Stimulated activated CD4-positive, alpha-beta T cell treated with anti-CD3 and anti-CD28 coated beads, Interleukin-1b, Interleukin-23, amount 100 ng/mL, for 48 hours (primary cell): ENCODE measurements at regions not wholly inside any gene's neighbourhood (a gene's known extent, or its start where the extent isn't known, plus 50 kb on each side); places are given as distances from the start of the nearest gene placed in this dataset.

ENCODE experiments used
- DNase-seq: peaks from one replicate; pipeline ENCODE4 v3.0.0-alpha.2; 2020

DNA sequence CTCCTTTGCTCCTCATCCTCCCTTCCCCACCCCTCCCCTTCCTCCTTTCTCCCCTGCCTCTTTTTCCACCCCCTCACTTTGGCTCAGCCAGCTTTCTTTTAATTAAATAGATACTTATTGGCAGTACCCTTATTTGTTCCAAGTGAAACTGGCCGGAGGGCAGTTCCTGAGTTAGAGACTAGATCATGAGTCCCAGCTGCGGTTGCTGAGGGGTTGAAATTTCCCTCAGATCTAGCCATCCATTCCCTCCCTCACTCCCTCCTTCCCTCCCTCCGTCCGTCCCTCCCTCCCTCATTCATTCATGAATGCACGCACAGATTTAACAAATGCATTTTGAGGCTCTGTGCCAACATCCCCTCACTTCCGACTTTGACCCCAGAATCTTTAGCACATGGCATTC is 519.2 kb upstream of the EEF2KMT start:
- DNase-seq, result no peak

DNA sequence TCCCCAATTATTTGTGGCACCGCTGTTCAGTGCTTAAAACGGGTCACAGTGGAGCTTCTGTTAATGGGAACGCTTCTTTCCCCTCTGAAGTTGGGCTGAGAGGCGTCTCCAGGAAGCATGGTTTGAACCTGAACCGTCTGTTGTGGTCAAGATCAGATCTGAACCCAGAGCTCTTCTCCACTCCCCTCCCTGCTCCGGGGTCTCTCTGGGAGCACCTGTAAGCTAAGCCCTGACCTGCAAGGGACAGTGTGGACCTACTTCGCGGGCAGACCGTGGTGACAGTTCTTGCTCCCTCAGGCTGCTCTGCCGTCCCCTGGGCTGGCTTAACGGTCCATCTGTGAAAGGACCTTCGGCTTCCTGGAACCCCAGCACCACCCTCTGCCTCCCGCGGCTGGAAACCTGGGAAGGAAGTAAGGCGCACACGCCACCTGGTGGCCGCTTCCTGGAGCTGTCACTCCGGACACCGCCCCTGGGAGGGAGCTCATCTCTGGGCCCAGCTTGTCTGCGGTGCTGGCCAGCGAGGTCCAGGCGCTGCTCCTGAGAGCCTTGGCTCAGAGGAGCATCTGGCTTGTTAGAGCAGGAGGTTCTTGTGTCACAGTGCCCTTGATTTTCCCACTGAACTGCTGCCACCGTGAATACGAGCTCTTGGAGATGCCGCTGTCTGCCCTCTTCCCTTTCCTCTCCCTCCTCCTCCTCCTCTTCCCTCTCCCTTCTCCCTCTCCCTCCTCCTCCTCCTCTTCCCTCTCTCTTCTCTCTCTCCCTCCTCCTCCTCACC is 518.5 kb upstream of the EEF2KMT start:
- DNase-seq, result peak; percentile 29

DNA sequence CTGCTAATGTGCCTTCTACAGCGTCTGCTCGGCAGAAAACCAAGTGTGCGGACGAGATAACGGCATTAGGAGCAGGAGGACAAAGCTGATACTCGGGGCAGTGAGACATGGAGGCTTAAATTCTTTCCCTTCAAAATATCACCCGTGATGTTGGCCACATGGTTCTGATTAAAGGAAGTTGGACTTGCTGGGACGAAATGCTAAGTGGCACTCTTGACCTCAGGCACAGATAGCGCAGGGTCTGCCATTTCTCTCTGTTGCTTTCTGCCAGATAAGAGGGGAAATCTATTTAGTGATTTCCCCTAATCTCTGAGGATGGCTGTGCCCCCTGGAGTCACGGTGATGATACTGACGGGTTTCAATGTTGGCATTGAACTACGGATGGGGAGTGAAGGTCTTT is 509.6 kb upstream of the EEF2KMT start:
- no peak for DNase-seq

DNA sequence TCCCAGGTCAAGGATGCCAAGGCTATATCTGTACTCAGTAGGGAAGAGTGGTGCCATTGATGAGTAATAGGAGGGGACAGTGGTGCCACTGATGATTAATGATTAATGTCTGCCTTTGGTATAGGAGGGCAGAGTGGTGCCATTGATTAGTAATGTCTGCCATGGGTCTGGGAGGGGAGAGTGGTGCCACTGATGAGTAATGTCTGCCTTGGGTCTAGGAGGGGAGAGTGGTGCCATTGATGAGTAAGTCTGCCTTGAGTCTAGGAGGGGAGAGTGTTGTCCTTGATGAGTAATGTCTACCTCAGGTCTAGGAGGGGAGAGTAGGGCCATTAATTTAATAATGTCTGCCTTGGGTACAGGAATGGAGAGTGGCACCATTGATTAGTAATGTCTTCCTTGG is 507.8 kb upstream of the EEF2KMT start:
- no peak for DNase-seq

DNA sequence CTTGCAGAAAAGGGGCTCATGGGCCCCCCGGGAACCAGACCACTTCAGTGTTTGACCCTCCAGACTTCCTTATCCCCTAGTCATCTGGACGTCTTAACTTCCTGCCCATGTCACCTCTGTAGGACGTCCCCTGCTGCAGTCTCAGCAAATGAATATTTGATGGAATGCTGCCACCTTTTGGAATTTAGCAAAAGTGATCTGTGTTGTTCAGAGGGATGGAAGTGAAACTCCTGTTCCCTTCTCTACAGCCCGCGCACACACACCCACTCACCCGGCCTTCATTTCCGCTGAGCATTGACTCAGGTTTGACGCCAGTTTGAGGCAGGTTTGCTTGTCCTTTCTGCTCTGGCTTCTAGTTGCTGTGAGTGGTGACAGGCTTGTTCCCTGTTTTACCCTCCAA is 507.2 kb upstream of the EEF2KMT start:
- DNase-seq, result no peak

DNA sequence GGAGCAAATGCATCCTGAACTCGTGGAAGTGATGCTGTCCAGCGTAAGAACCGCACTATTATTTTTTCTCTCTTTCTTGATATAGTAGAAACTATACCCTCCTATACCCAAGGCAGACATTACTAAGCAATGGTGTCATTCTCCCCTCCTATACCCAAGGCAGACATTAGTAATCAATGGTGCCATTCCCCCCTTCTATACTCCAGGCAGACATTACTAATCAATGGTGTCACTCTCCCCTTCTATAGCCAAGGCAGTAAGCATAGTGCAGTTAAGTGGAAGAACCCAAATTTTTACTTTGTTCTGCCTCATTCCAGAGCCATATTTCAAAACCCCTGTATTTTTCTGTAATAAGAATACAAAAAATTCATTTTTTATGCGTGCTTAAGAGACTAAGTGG is 506.2 kb upstream of the EEF2KMT start:
- DNase-seq, result no peak

DNA sequence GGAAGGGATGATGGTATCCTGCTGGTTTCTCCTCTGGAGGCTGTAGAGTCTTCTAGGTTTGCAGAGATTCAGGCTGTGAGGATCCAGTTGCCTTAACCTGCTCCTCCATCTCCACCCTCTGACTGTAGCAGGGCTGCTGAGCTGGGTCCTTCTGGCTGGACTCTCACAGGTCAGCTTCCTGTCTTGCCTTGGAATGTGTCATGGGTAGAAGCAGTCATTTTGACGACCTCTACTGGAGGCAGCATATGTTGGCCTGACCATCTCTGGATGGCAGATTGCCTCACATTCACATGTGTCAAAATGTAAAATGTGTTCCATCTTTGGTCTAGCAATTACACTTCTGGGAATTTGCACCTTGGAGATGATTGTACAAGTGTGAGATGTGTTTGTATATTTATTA is 504.4 kb upstream of the EEF2KMT start:
- DNase-seq, result no peak

DNA sequence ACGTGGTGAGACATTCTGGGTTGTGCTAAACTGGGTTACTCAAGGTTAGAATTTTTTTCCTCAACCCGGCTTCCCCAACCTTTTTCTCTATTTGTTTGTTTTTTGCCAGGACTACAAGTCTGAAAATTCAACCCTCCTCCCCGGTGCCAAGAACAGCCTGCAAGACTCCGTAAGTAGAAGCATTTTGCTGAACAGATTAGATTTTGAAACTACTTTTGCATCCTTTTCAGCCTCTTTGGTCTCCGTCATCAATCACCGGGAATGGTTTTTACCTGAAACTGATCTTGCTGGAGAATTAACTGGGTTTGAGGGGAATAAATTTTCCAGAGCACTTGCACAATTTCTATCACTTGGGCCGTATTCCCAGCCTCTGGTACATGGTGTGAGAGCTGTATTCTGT is 501.2 kb upstream of the EEF2KMT start:
- no peak for DNase-seq

DNA sequence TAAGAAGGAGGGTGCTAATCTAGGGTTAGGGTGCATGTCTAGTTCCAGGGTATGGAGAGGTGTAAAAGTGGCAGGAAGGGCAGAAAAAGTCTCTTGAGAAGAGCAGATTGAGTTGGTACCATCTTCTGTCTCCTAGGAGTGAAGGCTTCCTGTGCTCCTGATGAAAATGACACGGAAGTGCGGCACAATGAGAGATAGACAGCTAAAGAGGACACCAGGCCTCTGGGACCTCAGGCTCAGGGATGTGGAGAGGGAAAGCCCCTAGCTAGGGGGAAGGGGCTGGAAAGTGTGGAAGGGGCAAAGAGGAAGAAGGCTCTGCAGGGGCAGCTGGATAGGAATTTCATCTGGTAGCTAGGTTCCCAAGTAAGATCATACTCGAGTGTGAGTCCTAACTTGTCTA is 498.3 kb upstream of the EEF2KMT start:
- DNase-seq, result no peak

DNA sequence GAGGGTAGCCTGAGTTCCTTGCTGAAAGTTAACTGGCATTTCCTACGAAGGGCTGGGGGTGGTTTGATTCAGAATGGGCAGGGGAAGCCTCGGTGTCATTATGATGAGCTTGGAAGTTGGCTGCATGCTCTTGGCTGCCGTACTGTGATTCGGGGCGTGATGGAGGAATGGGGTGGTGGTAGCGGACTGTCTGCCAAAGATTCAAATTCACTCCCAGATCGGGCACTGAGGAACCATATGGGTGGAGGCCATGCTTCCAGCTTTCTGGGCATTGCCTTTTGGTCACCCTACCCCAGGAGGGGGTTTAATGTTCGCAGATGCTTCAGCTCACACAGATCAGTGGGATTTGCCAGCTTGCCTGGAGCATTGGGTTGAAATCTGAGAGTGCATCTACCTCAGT is 492.8 kb upstream of the EEF2KMT start:
- no peak for DNase-seq

DNA sequence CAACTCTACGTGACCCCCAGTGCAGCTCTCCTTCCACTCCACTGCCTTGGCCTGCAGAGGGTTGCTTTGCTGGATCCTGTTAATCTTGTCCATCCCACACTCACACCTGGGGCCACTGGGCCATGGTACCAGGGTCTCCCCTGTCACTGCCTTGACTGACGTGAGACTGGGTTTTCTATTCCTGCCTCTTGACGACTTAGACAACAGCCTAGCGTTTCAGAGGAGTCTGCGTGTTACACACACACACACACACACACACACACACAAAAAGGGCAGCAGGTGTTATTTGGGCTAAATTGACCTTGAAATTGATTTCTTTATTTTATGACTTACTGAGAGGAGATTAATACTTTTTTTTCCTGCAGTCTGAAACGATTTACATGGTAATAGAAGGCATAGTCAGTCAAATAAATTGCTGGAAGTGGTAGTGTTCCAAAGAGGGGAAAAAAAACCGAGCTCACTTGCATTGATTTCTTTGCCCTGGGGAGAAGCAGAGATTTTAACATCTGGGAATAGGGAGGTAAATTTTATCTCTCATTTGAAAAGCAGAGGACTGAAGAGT is 492.3 kb upstream of the EEF2KMT start:
- no peak for DNase-seq

DNA sequence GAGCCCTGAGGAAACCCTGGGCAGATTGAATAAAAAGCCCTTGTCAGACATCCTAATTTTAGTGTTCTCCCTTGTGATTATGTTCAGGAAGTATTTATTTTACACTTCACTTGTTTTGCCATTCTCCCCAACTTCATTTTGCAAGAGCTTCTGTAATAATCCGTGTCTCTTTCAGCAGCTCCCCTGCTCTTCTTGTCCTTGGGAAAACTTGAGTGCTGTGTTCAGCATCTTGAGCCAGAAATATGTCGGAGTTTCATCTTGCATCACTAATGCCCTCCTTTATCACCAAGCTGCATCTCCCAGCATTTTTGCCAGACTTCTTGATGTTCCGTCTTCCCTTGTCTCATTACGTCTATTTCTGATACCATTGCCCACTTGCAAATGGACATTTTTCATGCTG is 486.5 kb upstream of the EEF2KMT start:
- DNase-seq, result no peak

DNA sequence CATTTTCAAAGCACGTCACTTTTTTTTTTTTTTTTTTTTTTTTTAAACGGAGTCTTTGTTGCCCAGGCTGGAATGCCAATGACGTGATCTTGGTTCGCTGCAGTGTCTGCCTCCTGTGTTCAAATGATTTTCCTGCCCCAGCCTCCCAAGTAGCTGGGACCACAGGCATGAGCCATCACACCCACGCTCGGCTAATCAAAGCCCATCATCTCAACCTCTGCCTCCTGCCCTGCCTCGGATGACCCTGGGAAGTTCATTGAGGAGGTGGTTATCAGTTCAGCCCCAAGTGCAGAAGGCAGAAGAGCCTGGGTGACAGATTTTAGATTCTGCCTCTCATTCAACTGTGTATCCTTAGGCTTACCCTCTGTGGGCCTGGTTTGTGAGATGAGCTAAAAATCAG is 484.9 kb upstream of the EEF2KMT start:
- no peak for DNase-seq

DNA sequence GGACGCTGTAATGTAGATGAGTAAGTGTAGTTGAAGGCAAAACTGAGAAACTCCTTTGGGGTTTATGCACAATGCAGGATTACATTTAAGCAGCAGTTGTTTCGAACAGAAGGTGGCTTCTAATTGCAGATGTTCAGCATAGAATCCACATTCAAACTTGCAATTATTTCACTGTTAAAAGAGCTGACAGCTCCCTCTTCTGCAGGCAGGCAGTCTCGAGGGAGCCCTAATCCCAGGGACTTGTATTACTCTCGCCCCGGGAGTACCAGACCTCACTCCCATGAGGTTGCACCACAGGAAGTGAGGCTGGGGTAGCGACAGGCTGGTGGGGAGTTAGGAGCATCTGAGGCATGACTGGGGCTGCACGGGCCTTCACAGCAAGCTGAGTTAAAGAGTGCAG is 484.3 kb upstream of the EEF2KMT start:
- no peak for DNase-seq

DNA sequence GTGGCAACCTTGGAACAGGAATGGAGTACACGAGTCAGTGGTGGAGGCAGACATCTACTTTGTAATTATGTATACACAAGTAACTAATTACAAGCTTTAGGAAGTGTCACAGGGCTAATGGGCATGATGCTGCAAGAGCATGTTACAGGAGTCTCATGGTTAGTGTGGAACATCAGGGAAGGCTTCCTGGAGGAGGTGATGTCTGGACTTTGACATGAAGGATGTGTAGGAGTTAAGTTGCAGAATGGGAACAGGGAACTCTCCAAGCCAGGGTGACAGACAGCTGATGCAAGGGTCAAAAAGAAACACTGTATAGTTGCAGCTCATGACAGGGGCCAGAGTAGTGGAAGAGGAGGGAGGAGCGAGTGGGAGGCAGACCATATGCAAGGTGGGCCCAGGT is 483.8 kb upstream of the EEF2KMT start:
- DNase-seq, result no peak

DNA sequence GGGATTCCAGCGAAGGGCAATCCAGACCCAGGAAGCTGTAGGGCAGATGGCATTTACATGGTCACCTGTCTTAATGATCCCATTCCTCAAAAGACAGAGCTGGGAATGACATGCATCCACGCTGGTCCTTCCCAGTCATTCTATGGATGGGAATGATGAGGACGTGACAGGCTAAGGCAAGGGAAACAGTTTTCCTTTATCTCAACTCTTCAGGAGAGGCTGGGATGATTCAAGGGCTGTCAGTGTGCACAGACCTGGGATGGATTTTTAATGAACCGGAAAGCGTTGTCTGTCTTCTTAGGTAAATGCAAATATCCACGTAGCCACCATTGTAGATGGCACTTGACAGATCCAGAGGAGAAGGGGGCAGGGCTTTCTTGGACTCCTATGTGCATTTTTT is 483.2 kb upstream of the EEF2KMT start:
- no peak for DNase-seq

DNA sequence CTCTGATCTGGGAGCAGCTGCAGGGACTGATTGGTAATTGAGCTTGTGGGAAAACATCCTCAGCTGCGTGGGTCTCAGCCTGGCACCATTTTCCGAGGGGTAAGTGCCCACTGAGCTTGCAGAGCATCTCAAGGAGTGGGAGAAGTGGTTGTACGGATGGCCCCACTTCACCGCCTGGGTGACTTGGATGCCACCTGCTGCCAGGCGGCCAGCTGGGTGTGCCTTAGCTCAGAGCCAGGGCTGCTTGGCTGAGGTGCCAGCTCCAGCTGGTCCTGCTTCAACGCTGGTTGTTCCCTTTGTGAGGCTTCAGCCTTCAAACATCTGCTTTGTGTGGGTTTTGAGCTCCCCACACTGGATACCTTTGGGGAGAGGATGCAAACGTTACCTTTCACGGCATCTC is 482.7 kb upstream of the EEF2KMT start:
- DNase-seq, result no peak

DNA sequence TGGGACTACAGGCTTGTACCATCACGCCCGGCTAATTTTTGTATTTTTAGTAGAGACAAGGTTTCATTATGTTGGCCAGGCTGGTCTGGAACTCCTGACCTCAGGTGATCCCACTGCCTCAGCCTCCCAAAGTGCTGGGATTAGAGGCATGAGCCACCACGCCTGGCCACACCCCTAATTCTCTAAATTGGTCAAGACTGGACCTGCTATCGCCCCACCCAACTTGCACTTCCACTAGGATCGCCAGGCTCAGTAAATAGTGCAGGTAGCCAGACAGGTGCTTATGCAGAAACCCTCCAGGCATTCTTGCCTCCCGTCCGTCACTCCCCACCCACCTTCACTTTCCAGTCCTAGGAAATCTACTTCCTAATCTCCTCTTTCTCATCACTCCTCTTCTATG is 481.4 kb upstream of the EEF2KMT start:
- DNase-seq, result no peak

DNA sequence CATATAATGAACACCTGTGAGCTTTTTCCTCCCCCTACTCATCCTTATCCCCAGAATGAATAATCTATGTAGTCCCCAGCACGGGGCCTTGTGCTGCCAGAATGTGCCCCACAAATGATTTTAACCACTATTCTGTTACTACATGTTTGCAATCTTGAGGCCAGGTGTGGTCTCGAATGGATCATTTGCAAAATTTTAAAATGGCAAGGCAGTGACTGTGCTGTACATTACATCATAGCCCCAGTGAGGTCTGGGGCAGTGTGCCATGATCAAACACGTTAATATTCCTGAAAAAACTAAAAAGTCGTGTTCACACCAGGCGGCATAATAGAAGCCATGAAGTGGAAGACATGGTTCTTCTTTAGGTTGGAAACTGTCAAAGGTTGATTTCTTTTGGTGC is 479.9 kb upstream of the EEF2KMT start:
- DNase-seq, result no peak

DNA sequence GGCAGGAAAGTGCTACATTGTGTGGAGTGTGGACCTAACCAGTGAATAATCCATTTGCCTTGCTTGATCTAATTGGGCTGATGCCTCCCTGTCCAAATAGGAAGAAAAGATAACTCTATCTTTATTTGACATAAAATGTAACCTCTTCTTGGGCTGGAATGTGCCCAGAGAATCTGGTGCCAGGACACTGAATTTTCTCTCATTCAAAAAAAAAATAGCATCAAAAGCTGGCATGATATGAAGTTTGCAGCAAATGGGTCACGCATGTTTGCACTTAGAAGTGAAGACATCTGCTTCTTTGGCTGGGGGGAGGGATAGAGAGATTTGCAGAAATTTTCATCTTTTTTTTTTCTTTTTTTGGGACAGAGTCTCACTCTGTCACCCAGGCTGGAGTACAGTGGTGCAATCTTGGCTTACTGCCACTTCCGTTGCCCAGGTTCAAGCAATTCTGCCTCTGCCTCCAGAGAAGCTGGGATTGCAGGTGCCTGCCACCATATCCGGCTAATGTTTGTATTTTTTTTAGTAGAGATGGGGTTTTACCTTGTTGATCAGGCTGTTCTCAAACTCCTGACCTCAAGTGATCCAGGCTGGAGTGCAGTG is 478.2 kb upstream of the EEF2KMT start:
- no peak for DNase-seq

DNA sequence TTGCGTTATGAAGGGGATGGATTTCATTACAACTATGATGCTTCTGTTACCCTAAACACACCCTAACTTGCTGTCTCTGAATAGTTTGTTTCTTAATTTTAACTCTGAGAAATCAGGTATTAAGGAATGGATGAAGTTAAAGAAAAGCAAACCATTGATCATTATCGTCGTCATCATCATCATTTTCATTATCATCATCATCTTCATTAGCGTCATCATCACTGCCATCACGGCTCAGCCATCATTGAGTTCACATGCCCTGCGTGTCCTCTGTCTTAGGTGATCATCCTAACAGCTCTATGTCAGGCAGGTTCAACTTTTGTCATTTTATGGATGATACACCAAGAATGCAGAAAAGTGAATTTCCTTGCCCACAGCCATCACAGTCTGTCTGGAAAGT is 477.5 kb upstream of the EEF2KMT start:
- no peak for DNase-seq

DNA sequence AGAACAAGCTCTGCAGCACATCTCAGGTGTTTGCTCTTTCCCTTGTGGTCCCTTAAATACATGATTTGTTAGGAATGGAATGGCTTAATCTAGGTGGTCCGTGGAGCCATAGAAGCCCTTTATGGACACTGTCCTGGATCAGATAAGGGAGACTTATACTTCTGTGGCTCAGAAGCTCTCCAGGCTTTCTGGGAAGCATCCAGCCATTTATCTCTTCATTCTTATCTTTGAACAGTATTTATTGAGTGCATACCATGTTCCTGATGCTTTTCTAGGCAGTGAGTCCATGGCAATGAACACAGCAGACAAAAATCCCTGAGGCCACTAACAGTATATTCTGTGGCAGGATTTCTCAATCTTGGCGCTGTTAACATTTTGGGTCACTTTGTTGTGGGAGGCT is 474.5 kb upstream of the EEF2KMT start:
- DNase-seq, result no peak

DNA sequence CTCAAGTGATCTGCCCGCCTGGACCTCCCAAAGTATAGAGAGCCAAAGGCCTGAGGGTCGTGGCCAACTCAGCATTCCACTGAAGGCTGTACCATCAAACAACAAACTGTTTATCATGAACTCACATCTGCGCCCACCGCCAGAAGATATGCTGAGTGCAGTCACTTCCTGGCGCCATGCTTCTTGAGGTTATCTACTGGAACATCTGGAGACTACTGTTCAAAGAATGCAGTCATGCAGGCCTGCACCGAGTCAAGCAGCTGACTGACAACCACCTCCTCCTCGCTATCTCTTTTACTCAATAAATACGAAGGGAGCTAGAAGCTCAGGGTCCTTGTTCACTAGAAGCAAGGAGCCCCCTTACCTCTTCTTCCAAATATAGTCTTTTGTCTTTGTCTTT is 473.9 kb upstream of the EEF2KMT start:
- DNase-seq, result no peak

DNA sequence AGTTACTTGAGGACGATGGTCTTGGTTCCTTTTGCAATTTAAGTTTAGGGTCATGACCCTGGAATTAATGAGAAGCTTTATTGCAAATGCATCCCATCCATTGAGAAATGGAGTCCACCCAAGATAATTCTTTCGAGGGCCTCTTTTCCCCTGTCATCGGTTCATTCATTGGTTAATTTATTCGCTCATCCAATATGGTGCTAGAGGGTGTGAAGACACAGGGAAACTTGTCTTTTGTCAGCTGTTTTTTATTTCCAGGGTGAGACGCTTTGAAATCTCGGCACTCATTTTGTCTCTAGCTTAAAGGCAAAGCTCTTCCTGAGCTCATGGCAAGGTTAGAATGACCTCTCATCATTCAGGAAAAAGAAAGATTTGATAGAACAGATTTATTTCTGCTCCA is 464.2 kb upstream of the EEF2KMT start:
- no peak for DNase-seq

DNA sequence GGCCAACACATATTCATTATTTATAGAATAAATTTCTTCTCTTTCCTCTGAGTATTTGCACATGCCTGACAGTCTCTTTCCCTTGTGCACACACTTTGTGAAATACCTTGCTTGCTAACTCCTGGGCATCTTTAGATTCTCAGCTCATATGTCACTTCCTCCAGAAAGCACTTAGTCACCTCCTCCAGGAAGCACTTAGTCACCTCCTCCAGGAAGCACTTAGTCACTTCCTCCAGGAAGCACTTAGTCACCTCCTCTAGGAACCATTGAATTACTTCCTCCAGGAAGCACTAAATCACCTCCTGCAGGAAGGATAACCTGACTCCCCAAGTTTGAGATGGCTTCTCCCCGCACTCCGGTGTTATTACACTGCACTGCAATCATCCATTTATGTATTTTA is 462.5 kb upstream of the EEF2KMT start:
- no peak for DNase-seq
